ENCODE measurements at regions not wholly inside any gene's neighbourhood (a gene's known extent, or its start where the extent isn't known, plus 50 kb on each side); places are given as distances from the start of the nearest gene placed in this dataset.

- TF ChIP-seq POLR2A (IDR thresholded peaks at IDR 0.05) (no peak), CTCF (IDR thresholded peaks at IDR 0.05) (no peak)
Observed at GRCh38 chr1:168372861-168373371, 92.2 kb downstream of the TBX19 start.

Data from adrenal gland (tissue), 5 donors.